CD14-positive monocyte (primary cell): ENCODE measurements at regions not wholly inside any gene's neighbourhood (a gene's known extent, or its start where the extent isn't known, plus 50 kb on each side); places are given as distances from the start of the nearest gene placed in this dataset.

Experiments used
- DNase-seq, 3 donors: peaks; one replicate each; pipeline ENCODE4 v3.0.0-alpha.2; 2011 to 2022
- H2AFZ ChIP-seq: 2 replicates; pipeline ENCODE4 v1.6.0; 2012; ENCODE audit warnings: mild to moderate bottlenecking, low read depth, low read length, inconsistent platforms; ENCODE audit not compliant: insufficient read depth, poor library complexity, severe bottlenecking
- H3K27ac ChIP-seq, 2 donors: 1 replicate in 1 of 2; 2 replicates in 1 of 2; pipeline ENCODE4 v1.5.1; 2012 to 2013; ENCODE audit warnings: low read length in 2 of 2, control low read depth in 1 of 2, inconsistent platforms in 1 of 2, low read depth in 1 of 2, mild to moderate bottlenecking in 1 of 2
- H3K27me3 ChIP-seq, 2 donors: one replicate each; pipeline versions ENCODE4 v1.6.0 to v1.6.1; 2011 to 2013; ENCODE audit warnings: low read length in 2 of 2; ENCODE audit not compliant: control insufficient read depth in 2 of 2, insufficient read depth in 2 of 2
- H3K36me3 ChIP-seq, 2 donors: replicated peaks in 1 of 2; 1 replicate in 1 of 2; 2 replicates in 1 of 2; pipeline versions ENCODE4 v1.5.1 to v1.6.1; 2012 to 2013; ENCODE audit warnings: low read length in 2 of 2, control low read depth in 1 of 2, inconsistent platforms in 1 of 2, mild to moderate bottlenecking in 1 of 2; ENCODE audit not compliant: insufficient read depth in 2 of 2, control insufficient read depth in 1 of 2
- H3K4me1 ChIP-seq, 2 donors: 1 replicate in 1 of 2; 2 replicates in 1 of 2; pipeline versions ENCODE4 v1.5.1 to v1.6.1; 2012 to 2013; ENCODE audit warnings: low read length in 2 of 2, control low read depth in 1 of 2, inconsistent platforms in 1 of 2, mild to moderate bottlenecking in 1 of 2, moderate library complexity in 1 of 2; ENCODE audit not compliant: insufficient read depth in 2 of 2, control insufficient read depth in 1 of 2
- H3K4me2 ChIP-seq: replicated peaks from 2 replicates; pipeline ENCODE3; 2012; ENCODE audit warnings: low read length, moderate library complexity, mild to moderate bottlenecking; ENCODE audit not compliant: poor library complexity, severe bottlenecking; ENCODE audit errors: extremely low read depth
- H3K4me3 ChIP-seq, 3 experiments: fragments of 200-600 bp in 1 of 3; sonication (generic) in 1 of 3; replicated peaks in 1 of 3; 1 replicate in 2 of 3; 2 replicates in 1 of 3; pipeline ENCODE4 v1.5.1; 2011 to 2013; ENCODE audit warnings: low read length in 3 of 3, mild to moderate bottlenecking in 3 of 3, control low read depth in 2 of 3, low read depth in 2 of 3, inconsistent platforms in 1 of 3, moderate library complexity in 1 of 3
- H3K79me2 ChIP-seq: 2 replicates; pipeline ENCODE4 v1.6.0; 2012; ENCODE audit warnings: mild to moderate bottlenecking, control low read depth, inconsistent platforms, low read length, moderate library complexity; ENCODE audit not compliant: insufficient read depth
- H3K9ac ChIP-seq: 2 replicates; pipeline ENCODE4 v1.6.0; 2017; ENCODE audit warnings: low read length, mild to moderate bottlenecking; ENCODE audit not compliant: insufficient read depth, poor library complexity, severe bottlenecking
- H3K9me3 ChIP-seq, 2 donors: replicated peaks in 1 of 2; 1 replicate in 1 of 2; 2 replicates in 1 of 2; pipeline versions ENCODE4 v1.5.1 to v1.6.1; 2012 to 2013; ENCODE audit warnings: low read length in 2 of 2, control low read depth in 1 of 2; ENCODE audit not compliant: control insufficient read depth in 1 of 2, insufficient read depth in 1 of 2
- H4K20me1 ChIP-seq: 2 replicates; pipeline ENCODE4 v1.6.0; 2012; ENCODE audit warnings: mild to moderate bottlenecking, low read length, control low read depth, moderate library complexity; ENCODE audit not compliant: insufficient read depth
- H3K27ac Mint-ChIP-seq, 7 donors: one replicate each; pipeline ENCODE4 v1.8.0; 2020; ENCODE audit warnings: mild to moderate bottlenecking in 7 of 7, mixed read lengths in 7 of 7, moderate library complexity in 6 of 7, inconsistent platforms in 2 of 7
- H3K27me3 Mint-ChIP-seq, 3 donors: one replicate each; pipeline ENCODE4 v1.8.0; 2021 to 2022; ENCODE audit warnings: low read depth in 3 of 3, mild to moderate bottlenecking in 3 of 3, mixed read lengths in 3 of 3, moderate library complexity in 3 of 3, inconsistent platforms in 1 of 3
- H3K36me3 Mint-ChIP-seq, 2 donors: one replicate each; pipeline ENCODE4 v1.8.0; 2020; ENCODE audit warnings: mixed read lengths in 2 of 2, inconsistent platforms in 1 of 2, mild to moderate bottlenecking in 1 of 2
- H3K4me1 Mint-ChIP-seq: one replicate; pipeline ENCODE4 v1.8.0; 2020; ENCODE audit warnings: mild to moderate bottlenecking, mixed read lengths
- H3K4me3 Mint-ChIP-seq, 2 donors: one replicate each; pipeline ENCODE4 v1.8.0; 2020; ENCODE audit warnings: mild to moderate bottlenecking in 2 of 2, mixed read lengths in 2 of 2, moderate library complexity in 1 of 2
- H3K9me3 Mint-ChIP-seq, 7 donors: one replicate each; pipeline ENCODE4 v1.8.0; 2020 to 2022; ENCODE audit warnings: mixed read lengths in 7 of 7, mild to moderate bottlenecking in 6 of 7, moderate library complexity in 6 of 7, inconsistent platforms in 2 of 7
- WGBS: methylation state at CpG from one replicate; pipeline ENCODE4 v1.1.5; 2013; ENCODE audit warnings: missing lambda C conversion rate; ENCODE audit not compliant: insufficient coverage; 5-methylcytosine and 5-hydroxymethylcytosine counted together
- intact Hi-C, 2 donors: fragments of 100-400 bp; cut with micrococcal nuclease; formaldehyde crosslinking; loops; one replicate each; pipeline versions ENCODE4 v1.15.0 to v1.15.1; 2023
- TF ChIP-seq, protein P1 (sequence below): fragments of 200-600 bp; IDR thresholded peaks from one replicate; pipeline ENCODE4 v1.8.0; 2022; ENCODE audit warnings: antibody characterized with exemption, mild to moderate bottlenecking

DNA sequence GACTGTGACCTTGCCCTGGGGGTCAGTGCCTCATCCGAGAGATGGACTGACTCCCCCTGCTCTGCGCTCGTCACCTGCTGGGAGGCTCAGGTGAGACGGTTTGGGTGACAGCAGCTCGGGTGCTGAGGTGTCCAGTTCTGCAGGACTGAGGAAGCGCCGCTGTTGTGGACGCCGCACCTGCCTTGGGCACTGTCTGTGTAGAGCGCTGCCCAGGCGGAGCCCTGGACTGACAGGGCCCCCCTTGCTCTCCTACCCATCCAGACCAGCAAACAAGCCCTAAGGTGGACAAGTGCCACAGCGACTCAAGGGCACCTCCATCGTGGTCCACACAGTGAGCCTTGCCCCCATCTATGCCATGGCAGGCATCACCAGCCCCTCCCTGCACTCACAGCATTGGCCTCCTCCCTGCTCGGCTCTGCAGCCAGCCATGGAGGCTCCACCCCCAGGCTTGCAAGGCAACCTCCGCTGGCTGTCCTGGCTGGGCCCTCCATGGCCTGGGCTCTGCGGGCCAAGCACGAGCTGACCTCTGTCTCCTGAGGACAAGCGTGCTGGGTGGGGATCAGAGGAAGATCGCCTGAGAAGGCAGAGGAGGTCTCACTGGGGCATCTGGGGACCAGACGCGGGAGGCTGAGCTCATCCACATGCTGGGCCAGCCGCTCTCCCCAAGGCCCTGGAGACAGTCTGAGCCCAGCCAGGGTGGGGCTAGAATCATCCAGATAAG lies 87.1 kb upstream of the COL5A1 start:
- H3K27ac ChIP-seq = no peak overlapping the region
- H3K9ac ChIP-seq = no peak overlapping the region
- no peaks in the 10 kb centered on the region for H3K4me1 ChIP-seq
- H3K4me3 ChIP-seq = no peak overlapping the region
- H3K27me3 Mint-ChIP-seq = peaks cover 10 to 31% (median 12%) of the 10 kb centered on the region in 3 donors
- no peaks in the 10 kb centered on the region for H3K79me2 ChIP-seq
- H3K9me3 ChIP-seq = no peaks in the 10 kb centered on the region
- TF ChIP-seq, protein P1, sequence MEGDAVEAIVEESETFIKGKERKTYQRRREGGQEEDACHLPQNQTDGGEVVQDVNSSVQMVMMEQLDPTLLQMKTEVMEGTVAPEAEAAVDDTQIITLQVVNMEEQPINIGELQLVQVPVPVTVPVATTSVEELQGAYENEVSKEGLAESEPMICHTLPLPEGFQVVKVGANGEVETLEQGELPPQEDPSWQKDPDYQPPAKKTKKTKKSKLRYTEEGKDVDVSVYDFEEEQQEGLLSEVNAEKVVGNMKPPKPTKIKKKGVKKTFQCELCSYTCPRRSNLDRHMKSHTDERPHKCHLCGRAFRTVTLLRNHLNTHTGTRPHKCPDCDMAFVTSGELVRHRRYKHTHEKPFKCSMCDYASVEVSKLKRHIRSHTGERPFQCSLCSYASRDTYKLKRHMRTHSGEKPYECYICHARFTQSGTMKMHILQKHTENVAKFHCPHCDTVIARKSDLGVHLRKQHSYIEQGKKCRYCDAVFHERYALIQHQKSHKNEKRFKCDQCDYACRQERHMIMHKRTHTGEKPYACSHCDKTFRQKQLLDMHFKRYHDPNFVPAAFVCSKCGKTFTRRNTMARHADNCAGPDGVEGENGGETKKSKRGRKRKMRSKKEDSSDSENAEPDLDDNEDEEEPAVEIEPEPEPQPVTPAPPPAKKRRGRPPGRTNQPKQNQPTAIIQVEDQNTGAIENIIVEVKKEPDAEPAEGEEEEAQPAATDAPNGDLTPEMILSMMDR = no peak
- H3K27ac Mint-ChIP-seq = no peak overlapping the region
- H3K36me3 ChIP-seq = no peaks in the 10 kb centered on the region
- WGBS = 96% methylated on average over 22 of the region's 22 CpGs
- intact Hi-C loops = no loop called here
- H3K4me1 Mint-ChIP-seq = peaks cover 14% of the 10 kb centered on the region
- no peak for DNase-seq
- H3K9me3 Mint-ChIP-seq = peaks cover 0 to 6% (median 0%) of the 10 kb centered on the region in 7 donors
- H2AFZ ChIP-seq = no peak overlapping the region
- H3K27me3 ChIP-seq = peaks cover 0 to 7% of the 10 kb centered on the region in 2 donors
- H3K4me3 Mint-ChIP-seq = no peak overlapping the region
- no peaks in the 10 kb centered on the region for H3K36me3 Mint-ChIP-seq
- H4K20me1 ChIP-seq = no peaks in the 10 kb centered on the region
- no peak overlapping the region for H3K4me2 ChIP-seq

DNA sequence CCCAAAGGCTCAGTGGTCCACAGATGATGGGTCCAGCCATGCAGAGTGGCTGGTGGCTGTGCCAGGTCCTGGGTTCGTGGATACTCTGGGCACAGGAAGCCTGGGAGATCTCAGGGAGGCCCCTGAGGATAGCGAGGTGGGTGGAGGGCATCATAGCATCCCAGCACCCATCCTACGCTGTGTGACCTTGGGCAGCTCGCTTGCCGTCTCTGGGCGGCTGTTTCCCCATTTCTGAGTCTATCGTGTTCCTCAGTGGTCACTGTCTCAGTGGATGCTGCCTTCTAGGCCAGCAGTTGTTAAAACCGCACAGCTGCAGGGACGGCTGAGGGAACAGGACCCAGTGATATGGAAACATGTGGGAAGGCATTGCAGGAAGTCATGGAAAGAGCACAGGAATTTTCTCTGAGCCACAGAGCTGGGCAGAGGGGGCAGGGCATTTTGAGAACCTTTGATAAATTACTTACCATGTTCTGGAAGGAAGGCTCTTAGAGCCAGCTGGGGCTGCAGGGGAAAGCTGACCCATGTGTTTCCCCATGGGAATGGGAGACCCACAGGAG lies 86.4 kb upstream of the COL5A1 start:
- Histone ChIP-seq H3K9me3 (no peaks in the 10 kb centered on the region), H3K9ac (no peak overlapping the region), H3K4me2 (no peak overlapping the region), H3K79me2 (no peaks in the 10 kb centered on the region), H3K4me3 (no peak overlapping the region), H4K20me1 (no peaks in the 10 kb centered on the region), H3K4me1 (no peaks in the 10 kb centered on the region), H3K27me3 (peaks cover 0 to 7% of the 10 kb centered on the region in 2 donors), H2AFZ (no peak overlapping the region), H3K27ac (no peak overlapping the region), H3K36me3 (no peaks in the 10 kb centered on the region)
- peak overlapping the region in 2 of 7 donors; percentile 54 to 55 for H3K27ac Mint-ChIP-seq
- H3K4me3 Mint-ChIP-seq = no peak overlapping the region
- TF ChIP-seq, protein P1 = no peak
- H3K9me3 Mint-ChIP-seq = peaks cover 0 to 5% (median 0%) of the 10 kb centered on the region in 7 donors
- 92% methylated on average over 9 of the region's 9 CpGs for WGBS
- no peak for DNase-seq
- intact Hi-C loops = no loop called here
- peaks cover 14% of the 10 kb centered on the region for H3K4me1 Mint-ChIP-seq
- peaks cover 13 to 35% (median 15%) of the 10 kb centered on the region in 3 donors for H3K27me3 Mint-ChIP-seq
- H3K36me3 Mint-ChIP-seq = no peaks in the 10 kb centered on the region
